Esophagus muscularis mucosa (tissue), 3 donors: ENCODE measurements at regions not wholly inside any gene's neighbourhood (a gene's known extent, or its start where the extent isn't known, plus 50 kb on each side); places are given as distances from the start of the nearest gene placed in this dataset.

Experiments
- CTCF ChIP-seq, 3 experiments: fragments of 200-600 bp in 2 of 3; fragments of 450-650 bp in 1 of 3; sonication (generic) in 2 of 3; IDR thresholded peaks; one replicate each; pipeline ENCODE4 v1.5.1; 2017 to 2019; ENCODE audit warnings: antibody characterized with exemption in 3 of 3, mild to moderate bottlenecking in 2 of 3, moderate library complexity in 1 of 3
- POLR2A ChIP-seq: fragments of 450-650 bp; IDR thresholded peaks from one replicate; pipeline ENCODE4 v1.6.1; 2017; ENCODE audit warnings: antibody characterized with exemption, moderate library complexity, mild to moderate bottlenecking, low read depth
- POLR2AphosphoS5 ChIP-seq, 2 donors: sonication (generic); formaldehyde crosslinking; IDR thresholded peaks; one replicate each; pipeline ENCODE4 v1.6.1; 2017; ENCODE audit warnings: antibody characterized with exemption in 2 of 2

- TF ChIP-seq CTCF (IDR thresholded peaks at IDR 0.05) (no peak), POLR2A (no peak), POLR2AphosphoS5 (IDR thresholded peaks at IDR 0.05) (no peak)
Observed at GRCh38 chr3:84140631-84141030, 818.2 kb upstream of the CADM2 start.
